Left forelimb (tissue), 1 donor: ENCODE measurements at regions not wholly inside any gene's neighbourhood (a gene's known extent, or its start where the extent isn't known, plus 50 kb on each side); places are given as distances from the start of the nearest gene placed in this dataset.

Source experiments
- DNase-seq: peaks from one replicate; pipeline ENCODE4 v3.0.0-alpha.2; 2018; ENCODE audit warnings: low spot score

DNA sequence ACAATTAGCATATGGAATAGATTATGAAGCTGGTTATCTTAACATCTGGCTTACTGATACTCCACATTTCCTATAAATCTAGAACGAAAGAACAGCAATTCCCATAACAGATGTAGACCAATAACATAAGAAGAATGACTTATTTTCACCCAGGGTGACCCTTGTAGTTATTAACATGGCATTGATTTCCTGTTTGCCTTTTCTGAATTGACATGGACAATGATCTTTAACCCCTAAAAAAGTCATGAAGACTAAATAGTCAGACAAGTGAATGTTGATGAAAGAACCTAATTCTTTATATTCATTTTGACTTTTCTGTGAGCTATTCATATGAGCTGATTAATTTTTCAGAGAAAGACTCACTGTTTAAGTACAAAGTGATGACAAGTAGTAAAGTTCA is 175.3 kb upstream of the CD180 start:
- no peak for DNase-seq

DNA sequence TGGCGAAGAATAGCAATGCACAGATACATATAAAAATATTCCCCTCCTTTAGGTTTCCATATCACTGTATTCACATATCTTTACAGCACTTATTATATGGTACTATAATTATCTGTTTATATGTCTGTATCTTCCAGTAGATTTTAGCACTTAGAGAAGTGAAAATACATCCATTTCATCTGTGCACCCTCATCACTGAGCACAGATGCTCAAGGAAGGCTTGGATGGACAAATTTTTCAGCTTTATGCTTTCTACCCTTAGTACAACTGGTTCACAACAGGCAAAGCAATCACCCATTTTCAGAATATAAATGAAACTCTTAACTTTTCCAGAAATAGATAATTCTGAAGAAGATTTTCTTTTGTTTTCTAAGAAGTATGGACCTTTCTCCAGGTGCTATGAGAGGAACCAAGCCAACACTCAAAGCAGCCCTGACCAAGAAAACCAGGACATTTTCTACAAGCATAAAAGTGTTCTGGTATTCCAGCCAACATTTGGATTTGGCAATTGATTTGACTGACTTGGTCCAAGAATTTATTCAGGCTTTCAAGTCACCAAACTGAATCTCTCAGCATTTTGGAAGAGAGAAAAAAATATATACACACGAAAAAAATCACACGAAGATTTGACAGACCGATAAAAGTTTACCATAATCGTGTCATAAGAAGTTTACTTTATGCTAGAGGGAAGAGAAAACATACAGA is 170.2 kb upstream of the CD180 start:
- no peak for DNase-seq

DNA sequence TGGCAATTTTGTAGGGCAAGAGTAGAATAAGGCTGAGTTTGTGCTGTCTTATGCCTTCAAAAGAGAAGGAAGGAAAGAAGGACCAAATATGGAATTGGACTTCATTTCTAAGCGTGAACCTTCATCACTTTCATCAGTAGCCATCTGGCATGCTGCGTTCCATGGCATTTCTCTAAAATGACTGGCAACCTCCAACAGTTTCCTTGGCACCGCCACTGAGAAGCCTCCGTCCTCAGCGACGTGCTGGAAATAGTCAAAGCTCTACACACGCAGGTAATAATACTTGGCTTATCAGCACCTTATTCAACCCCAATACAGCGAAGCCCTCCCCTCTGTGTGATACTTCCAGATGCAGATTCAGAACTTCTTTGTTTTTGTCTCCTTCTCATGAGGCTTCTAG is 169.7 kb upstream of the CD180 start:
- no peak for DNase-seq

GRCh38 chr5:67364381-67364970 is 167.9 kb upstream of the CD180 start:
- no peak for DNase-seq

GRCh38 chr5:67363963-67364362 is 167.4 kb upstream of the CD180 start:
- DNase-seq, result no peak

DNA sequence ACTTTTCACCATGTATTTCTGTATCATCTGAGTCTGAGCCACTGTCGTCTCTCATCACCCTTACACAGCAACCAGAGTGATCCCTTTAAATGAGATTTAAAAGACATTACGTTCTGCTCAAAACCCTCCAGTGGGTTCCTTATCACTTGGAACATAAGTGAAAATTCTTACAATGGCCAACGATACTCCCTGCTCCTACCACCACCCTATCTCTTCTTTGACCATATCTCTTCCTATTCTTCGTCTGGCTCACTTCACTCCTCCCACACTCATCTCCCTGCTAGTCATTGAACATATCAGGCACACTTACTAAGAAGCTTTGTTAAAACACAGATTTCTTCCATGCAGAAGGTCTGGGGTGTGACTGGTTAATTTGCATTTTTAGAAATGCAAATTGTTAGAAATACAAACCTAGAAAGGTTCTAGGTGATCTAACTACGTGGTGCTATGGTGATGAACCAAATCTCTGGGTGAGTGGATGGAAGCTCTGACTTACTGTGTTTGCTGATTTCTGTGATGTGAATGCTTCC is 166.6 kb upstream of the CD180 start:
- no peak for DNase-seq

GRCh38 chr5:67361932-67362729 is 165.5 kb upstream of the CD180 start:
- DNase-seq, result no peak

DNA sequence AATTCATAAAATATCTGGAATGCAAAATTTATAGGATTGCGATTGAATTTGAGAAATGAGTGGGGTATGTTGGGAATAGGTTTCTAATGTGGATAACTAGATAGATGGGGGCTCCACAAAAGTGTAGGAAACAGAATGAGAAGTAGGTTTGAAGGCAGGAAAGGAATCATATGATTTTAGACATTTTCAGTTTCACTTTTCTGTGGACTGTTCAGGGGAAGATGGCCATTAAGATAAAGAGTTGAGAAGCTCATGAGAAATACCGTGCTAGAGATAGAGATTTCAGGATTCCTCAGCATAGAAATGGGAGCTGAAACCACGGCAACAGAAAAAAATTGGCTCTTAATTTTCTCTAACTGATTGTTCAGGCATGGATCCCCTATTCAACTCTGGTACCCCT is 163.4 kb upstream of the CD180 start:
- DNase-seq, result no peak

DNA sequence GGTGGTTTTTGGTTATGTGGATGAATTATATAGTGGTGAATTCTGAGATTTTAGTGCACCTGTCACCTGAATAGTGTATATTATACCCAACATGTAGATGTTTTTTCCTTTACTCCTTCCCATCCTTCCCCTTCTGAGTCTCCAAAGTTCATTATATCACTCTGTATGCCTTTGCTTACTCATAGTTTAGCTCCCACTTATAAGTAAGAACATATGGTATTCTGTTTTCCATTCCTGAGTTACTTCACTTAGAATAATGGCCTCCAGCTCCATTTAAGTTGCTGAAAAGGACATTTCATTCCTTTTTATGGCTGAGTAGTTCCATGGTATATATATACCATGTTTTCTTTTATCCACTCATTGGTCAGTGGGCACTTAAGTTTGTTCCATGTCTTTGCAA is 161.6 kb upstream of the CD180 start:
- no peak for DNase-seq

DNA sequence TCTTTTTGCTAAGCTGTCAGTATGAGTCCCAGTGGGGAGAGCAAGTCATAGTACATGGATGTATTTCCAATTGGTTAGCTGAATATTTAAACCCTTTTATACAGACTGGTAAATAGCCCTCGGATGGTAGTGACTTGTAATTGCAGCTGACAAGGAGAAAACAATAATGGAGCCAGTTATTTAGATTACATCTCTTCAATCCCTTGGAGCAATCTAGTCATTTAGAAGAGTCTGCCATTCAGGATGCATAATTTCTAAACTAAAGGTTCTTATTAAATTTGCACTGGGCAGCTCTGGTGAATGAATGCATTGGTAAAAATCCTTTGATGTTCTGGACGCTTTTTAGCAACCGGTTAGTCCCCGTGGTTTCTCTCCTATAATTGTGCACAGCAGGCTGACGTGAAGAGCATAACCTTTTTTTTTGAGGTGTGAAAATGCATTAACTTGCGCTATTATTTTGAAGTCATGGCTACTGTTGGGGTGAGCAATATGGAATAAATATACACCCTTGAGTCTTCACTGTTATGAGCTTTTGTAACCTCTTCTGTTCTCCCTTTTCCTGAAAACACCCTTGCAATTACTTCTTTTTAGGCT is 158.6 kb upstream of the CD180 start:
- DNase-seq, result no peak

GRCh38 chr5:67353500-67354450 is 157.2 kb upstream of the CD180 start:
- no peak for DNase-seq

- no peak for DNase-seq
Measured at GRCh38 chr5:67350618-67351201, 154.1 kb upstream of the CD180 start.

DNA sequence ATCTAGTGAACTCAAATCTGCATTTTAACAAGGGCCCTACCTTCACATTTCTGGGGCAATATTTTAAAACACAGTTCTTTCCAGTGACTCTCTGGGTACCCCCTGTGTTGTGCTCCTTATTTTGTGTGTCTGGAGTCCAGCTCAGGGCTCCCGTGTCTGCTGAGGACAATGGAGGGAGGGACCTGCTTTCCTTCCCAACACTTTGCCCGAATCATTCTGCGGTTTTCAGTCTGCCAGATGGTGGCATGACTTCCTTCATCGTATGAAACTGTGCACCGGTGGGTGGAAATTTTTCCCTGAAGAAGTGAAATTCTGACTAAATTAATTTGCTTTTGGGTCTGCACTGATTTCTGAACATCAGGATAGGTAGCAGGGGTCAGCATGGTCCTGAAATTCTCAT is 153.6 kb upstream of the CD180 start:
- no peak for DNase-seq

DNA sequence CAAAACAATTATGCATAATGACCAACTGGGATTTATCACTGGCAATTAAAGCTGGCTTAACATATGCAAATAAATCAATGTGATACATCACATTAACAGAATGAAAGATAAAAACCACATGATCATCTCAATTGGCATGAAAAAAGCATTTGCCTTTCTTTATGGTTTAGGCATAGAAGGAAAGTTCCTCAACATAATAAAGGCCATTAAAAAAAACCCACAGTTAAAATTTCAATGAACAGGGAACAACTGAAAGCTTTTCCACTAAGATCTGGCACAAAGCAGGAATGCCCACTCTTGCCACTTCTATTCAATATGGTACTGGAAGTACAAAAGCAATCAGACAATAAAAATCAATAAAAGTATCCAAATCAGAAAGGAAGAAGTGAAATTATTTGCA is 151.2 kb upstream of the CD180 start:
- DNase-seq, result no peak

- DNase-seq, result no peak
Measured at GRCh38 chr5:67346611-67347010, 150.0 kb upstream of the CD180 start.

GRCh38 chr5:67344870-67345269 is 148.3 kb upstream of the CD180 start:
- DNase-seq, result no peak

- no peak for DNase-seq
Measured at GRCh38 chr5:67343835-67344234, 147.2 kb upstream of the CD180 start.

GRCh38 chr5:67341478-67341877 is 144.9 kb upstream of the CD180 start:
- no peak for DNase-seq

DNA sequence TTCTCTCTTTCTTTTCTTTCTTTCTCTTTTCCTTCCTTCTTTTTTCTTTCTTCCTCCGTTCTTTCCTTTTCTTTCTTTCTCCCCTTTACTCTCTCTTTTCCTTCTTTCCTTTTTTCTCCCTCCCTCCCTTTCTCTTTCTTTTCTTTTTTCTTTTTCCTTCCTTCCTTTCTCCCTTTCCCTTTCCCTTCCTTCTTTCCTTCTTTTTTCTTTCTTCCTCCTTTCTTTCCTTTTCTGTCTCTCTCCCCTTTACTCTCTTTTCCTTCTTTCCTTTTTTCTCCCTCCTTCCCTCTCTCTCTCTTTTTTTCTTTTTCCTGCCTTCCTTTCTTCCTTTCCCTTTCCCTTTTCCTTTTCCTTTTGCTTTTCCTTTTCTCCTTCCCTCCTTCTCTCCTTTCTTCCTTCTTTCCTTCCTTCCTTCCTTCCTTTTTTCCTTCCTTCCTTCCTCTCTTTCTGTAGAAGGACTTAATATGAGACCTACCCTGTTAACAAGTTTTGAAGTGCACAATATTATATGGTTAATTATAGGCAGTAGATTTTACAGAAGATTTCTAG is 142.7 kb upstream of the CD180 start:
- no peak for DNase-seq

DNA sequence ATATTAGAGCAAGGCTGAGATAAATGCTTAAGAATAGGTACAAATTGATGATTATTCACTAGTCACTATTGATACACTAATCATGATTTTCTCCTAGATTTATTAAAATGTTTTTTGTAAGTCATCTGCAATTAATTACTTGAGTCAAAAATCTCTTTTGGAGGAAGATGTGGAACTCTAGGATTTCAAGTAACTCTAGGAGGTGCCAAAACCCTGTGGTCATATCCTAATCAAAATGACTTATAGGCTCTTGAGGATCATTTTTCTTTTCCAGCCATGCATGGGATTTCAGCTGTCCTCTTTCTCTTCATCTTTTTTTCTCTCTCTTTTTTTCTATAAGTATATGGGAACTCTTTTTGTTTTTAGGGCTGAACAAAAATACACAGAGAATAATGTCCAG is 141.8 kb upstream of the CD180 start:
- no peak for DNase-seq

GRCh38 chr5:67337751-67338150 is 141.2 kb upstream of the CD180 start:
- DNase-seq, result no peak
